ENCODE measurements at regions not wholly inside any gene's neighbourhood (a gene's known extent, or its start where the extent isn't known, plus 50 kb on each side); places are given as distances from the start of the nearest gene placed in this dataset.

- H3K9me3 ChIP-seq (ENCODE audit: control insufficient read depth in 4 of 4, low read length in 3 of 4) = no peaks in the 10 kb centered on the region
- no peak for DNase-seq (ENCODE audit: low spot score)
- peaks cover 3 to 29% (median 16%) of the 10 kb centered on the region in 4 donors for H3K4me1 ChIP-seq (ENCODE audit: control insufficient read depth in 4 of 4, insufficient read depth in 4 of 4, low read length in 3 of 4)
- no peaks in the 10 kb centered on the region for H3K27me3 ChIP-seq (ENCODE audit: control insufficient read depth in 4 of 4, insufficient read depth in 4 of 4, low read length in 3 of 4)
- TF ChIP-seq HNF4A (conservative IDR thresholded peaks at IDR 0.05) (peak in 1 of 2 donors; percentile 36), ZBTB33 (IDR thresholded peaks at IDR 0.05) (no peak), RXRA (IDR thresholded peaks at IDR 0.05) (no peak), REST (IDR thresholded peaks at IDR 0.05) (no peak), MAX (IDR thresholded peaks at IDR 0.05) (no peak), EGR1 (IDR thresholded peaks at IDR 0.05; ENCODE audit: low read depth in 2 of 2) (no peak), CTCF (IDR thresholded peaks at IDR 0.05; ENCODE audit: low read depth, low read length, missing input control) (no peak), YY1 (IDR thresholded peaks at IDR 0.05) (no peak)
- no peak overlapping the region for H3K9ac ChIP-seq (ENCODE audit: low read depth in 1 of 2, low read length in 2 of 2)
- H3K36me3 ChIP-seq (ENCODE audit: control insufficient read depth in 4 of 4, insufficient read depth in 3 of 4, low read depth in 1 of 4, low read length in 3 of 4) = no peaks in the 10 kb centered on the region
- peak overlapping the region; percentile 96 to 99 (median 99) for H3K4me3 ChIP-seq (ENCODE audit: low read depth in 1 of 3, low read length in 3 of 3)
- no peak overlapping the region for H3K27ac ChIP-seq (ENCODE audit: low read depth in 1 of 2, low read length in 2 of 2)
- 15% methylated on average over 10 of the region's 10 CpGs for WGBS
Measured at GRCh38 chr15:62392376-62392775, 227.3 kb upstream of the C2CD4B start.

- H3K27me3 ChIP-seq (ENCODE audit: control insufficient read depth in 4 of 4, insufficient read depth in 4 of 4, low read length in 3 of 4) = no peaks in the 10 kb centered on the region
- no peak for TF ChIP-seq GABPA (IDR thresholded peaks at IDR 0.05 in 1 of 2, conservative IDR thresholded peaks at IDR 0.05 in 1 of 2)
- no peak for TF ChIP-seq YY1 (IDR thresholded peaks at IDR 0.05)
- TF ChIP-seq NR2F2 (IDR thresholded peaks at IDR 0.05) = no peak
- TF ChIP-seq RXRA (IDR thresholded peaks at IDR 0.05) = no peak
- no peak for TF ChIP-seq EGR1 (IDR thresholded peaks at IDR 0.05; ENCODE audit: low read depth in 2 of 2)
- no peak for TF ChIP-seq SP1 (IDR thresholded peaks at IDR 0.05)
- TF ChIP-seq JUND (IDR thresholded peaks at IDR 0.05) = no peak
- no peak for TF ChIP-seq ZBTB33 (IDR thresholded peaks at IDR 0.05)
- no peak for TF ChIP-seq CTCF (IDR thresholded peaks at IDR 0.05; ENCODE audit: low read depth, low read length, missing input control)
- TF ChIP-seq FOXA1 (IDR thresholded peaks at IDR 0.05) = no peak
- no peak for TF ChIP-seq RAD21 (IDR thresholded peaks at IDR 0.05)
- no peak for DNase-seq (ENCODE audit: low spot score)
- no peak overlapping the region for H3K27ac ChIP-seq (ENCODE audit: low read depth in 1 of 2, low read length in 2 of 2)
- peaks cover 3 to 29% (median 16%) of the 10 kb centered on the region in 4 donors for H3K4me1 ChIP-seq (ENCODE audit: control insufficient read depth in 4 of 4, insufficient read depth in 4 of 4, low read length in 3 of 4)
- no peak overlapping the region for H3K4me3 ChIP-seq (ENCODE audit: low read depth in 1 of 3, low read length in 3 of 3)
- H3K36me3 ChIP-seq (ENCODE audit: control insufficient read depth in 4 of 4, insufficient read depth in 3 of 4, low read depth in 1 of 4, low read length in 3 of 4) = no peaks in the 10 kb centered on the region
- no peak overlapping the region for H3K9ac ChIP-seq (ENCODE audit: low read depth in 1 of 2, low read length in 2 of 2)
- no peaks in the 10 kb centered on the region for H3K9me3 ChIP-seq (ENCODE audit: control insufficient read depth in 4 of 4, low read length in 3 of 4)
- WGBS = 92% methylated on average over 4 of the region's 4 CpGs
Measured at GRCh38 chr15:62393196-62393595, 228.1 kb upstream of the C2CD4B start.

All from liver (tissue), 8 donors.